NT2/D1 (cell line): ENCODE measurements at regions not wholly inside any gene's neighbourhood (a gene's known extent, or its start where the extent isn't known, plus 50 kb on each side); places are given as distances from the start of the nearest gene placed in this dataset.

Source experiments
- YY1 ChIP-seq: IDR thresholded peaks from 2 replicates; pipeline ENCODE4 v1.6.1; 2011; ENCODE audit not compliant: insufficient read length, insufficient read depth
- ZNF274 ChIP-seq: IDR thresholded peaks from 2 replicates; pipeline ENCODE4 v1.6.1; 2011; ENCODE audit warnings: mild to moderate bottlenecking, low read depth, low read length

DNA sequence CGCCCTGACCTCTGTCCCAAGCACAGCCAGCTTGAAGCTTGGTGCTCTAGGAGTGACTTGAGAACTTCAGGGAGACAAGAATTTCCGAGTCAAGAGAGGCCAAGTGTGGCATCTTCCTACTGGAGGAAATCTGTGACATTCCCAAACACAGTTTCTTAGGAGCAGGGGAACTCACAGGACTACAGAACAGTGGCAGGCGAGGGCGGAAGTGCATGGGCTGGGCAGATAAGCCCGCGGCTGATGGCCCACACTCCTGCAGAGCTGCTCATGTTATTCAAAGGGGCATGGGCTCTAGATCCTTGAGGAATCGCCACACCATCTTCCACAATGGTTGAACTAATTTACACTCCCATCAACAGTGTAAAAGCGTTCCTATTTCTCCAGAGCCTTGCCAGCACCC is 168.8 kb downstream of the KATNAL1 start:
- TF ChIP-seq YY1 (no peak), ZNF274 (no peak)
